Epithelial cell of prostate (primary cell): ENCODE measurements at regions not wholly inside any gene's neighbourhood (a gene's known extent, or its start where the extent isn't known, plus 50 kb on each side); places are given as distances from the start of the nearest gene placed in this dataset.

ENCODE experiments used
- DNase-seq: peaks from one replicate; pipeline ENCODE4 v3.0.0-alpha.2; 2011; ENCODE audit warnings: low read depth, low spot score
- H3K27ac ChIP-seq: fragments of 450-650 bp; 2 replicates; pipeline ENCODE4 v1.5.1; 2017; ENCODE audit warnings: mild to moderate bottlenecking

DNA sequence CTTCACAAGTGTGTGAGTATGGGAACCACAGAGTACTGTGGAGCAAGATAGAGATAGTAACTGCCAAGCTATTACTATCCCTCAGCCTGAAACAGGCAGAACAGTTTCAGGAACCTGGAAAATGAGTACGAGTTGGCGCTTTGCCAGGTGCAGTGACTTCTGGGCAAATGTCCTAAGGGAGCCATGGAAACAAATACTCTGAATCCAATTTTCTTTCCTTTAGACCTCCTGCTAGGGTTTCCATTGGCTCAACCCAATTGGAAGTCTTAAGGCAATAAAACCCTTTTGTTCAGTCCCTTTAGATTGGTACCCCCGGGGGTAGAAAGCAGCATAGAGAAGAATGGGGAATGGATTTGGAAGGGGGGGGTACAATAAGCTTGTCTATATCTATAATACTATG lies 205.0 kb upstream of the EPHA7 start:
- H3K27ac ChIP-seq, result no peak overlapping the region
- no peak for DNase-seq

DNA sequence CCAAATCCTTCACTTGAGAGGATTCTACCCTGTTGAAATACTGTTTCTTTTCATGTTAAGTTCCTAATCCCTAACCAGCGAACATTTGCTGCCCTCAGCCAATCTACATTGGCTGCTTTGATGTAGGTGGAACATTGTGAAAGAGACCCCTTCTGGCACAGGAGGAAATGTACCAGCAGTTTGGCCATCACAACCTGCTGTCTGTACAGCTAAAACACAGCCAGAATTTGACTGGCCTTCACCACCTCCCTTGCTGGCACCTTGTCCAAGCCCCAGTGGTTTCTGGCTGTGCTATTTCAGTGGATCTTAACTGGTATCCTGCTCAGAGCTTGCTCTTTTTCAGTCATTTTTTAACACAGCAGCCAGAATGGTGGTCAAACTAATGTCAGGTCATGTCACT lies 202.1 kb upstream of the EPHA7 start:
- no peak overlapping the region for H3K27ac ChIP-seq
- DNase-seq, result no peak

DNA sequence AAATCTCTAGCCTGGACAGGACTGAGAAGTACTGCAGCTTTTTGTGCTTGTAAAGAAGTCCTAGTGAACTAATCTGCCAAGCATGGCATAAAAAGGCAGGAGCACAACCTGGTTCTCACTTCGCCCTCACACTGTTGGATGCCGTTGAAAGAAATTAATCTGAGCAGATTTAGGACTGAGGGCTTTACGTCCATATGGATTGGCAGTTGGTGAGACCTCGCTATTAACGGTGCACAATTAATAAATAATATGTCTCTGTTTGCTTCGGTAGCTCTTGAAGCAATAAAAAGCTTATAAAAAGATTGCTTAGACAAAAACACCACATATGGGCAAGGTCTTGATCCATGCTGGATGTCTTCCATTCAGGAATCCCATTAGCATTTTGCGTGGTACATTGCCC lies 185.6 kb upstream of the EPHA7 start:
- H3K27ac ChIP-seq, result no peak overlapping the region
- DNase-seq, result no peak

DNA sequence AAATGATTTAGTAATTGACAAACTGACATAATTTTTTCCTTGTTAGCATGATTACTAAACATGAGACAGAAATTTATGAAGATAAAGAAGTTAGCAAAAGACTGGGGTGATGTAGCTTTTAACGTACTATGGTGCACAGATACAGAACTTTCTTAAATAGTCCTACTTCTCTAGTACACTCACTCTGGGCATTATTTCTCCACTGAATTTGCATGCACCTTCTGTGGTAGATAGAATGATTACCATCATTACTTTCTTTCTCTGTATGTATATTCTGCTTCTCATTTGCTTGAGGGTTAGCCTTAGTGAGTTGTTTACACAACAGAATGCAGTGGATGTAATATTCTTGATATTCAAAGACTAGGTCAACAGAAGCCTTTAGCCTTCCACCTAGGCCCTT lies 173.1 kb upstream of the EPHA7 start:
- no peak for DNase-seq
- no peak overlapping the region for H3K27ac ChIP-seq

DNA sequence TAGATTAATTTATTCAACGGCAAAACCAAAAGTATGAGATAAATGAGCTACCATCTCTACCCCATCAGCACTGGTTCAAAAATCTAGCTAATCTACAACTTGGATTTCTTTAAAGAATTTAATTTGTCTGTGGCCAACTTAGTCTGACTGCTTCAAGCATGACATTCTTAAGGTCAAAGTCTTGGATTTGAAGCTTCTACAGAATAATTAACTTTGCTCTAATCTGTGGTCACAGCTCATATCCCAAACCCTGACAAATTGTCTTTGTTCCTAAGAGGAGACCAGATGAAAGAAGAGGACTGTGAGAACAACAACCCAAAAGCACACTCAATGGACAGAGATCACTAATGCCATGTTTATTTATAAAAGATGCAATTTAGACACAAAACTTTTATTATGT lies 166.9 kb upstream of the EPHA7 start:
- no peak overlapping the region for H3K27ac ChIP-seq
- DNase-seq, result no peak

DNA sequence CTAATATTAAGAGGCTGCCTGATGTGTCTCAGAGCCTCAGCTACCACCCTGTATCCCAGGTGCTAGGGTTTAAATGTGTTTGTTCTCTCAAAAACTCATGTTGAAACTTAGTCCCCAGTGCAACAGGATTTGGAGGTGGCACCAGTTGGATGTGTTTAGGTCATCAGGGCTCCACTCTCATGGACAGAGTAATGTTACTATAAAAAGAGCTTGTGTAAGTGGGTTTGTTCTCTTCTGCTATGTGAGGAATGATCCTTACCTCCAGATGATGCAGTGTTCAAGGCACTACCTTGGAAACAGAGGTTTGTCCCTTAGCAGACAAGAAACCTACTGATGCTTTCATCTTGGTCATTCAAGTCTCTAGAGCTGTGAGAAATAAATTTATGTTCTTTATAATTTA lies 164.9 kb upstream of the EPHA7 start:
- H3K27ac ChIP-seq, result no peak overlapping the region
- DNase-seq, result no peak

DNA sequence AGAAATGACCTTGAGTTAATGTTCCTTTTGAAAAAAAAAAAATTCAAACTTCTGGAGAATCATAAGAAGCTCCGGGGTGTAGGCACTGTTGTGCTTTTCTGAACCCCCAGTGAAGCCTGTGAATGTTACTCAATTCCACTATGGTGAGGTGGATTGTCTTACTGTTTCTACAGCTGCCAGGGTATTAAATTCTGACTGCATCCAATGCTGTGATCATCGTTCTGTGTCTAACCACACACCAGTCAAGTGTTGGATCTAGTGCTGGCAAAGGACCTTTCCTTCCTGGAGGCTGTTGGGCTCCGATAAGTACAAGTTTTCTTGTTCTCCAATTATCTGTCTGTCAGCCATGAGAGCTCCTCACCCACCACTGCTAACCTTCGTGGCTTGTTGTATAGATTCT lies 162.0 kb upstream of the EPHA7 start:
- H3K27ac ChIP-seq, result no peak overlapping the region

DNA sequence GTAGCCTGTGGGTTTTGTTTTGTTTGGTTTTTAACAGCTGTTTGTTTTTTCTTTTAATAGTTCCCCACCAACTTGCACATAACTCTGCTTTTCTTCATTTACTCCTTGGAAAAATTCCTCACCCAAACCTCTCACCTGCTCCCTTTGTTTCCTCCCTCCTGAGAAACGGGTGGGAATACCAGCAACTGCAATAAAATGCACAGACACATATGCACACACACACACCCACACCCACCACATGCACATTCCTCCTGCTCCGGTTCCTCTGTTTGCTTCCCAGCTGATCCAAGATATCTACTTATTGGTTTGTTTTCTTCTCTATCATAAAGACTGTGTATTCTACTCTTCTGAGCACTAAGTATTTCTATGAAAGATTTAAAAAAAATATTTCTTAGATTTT lies 161.1 kb upstream of the EPHA7 start:
- DNase-seq, result no peak
- no peak overlapping the region for H3K27ac ChIP-seq

More for the DNA sequence above, 162.0 kb upstream of the EPHA7 start:
- DNase-seq, result no peak

DNA sequence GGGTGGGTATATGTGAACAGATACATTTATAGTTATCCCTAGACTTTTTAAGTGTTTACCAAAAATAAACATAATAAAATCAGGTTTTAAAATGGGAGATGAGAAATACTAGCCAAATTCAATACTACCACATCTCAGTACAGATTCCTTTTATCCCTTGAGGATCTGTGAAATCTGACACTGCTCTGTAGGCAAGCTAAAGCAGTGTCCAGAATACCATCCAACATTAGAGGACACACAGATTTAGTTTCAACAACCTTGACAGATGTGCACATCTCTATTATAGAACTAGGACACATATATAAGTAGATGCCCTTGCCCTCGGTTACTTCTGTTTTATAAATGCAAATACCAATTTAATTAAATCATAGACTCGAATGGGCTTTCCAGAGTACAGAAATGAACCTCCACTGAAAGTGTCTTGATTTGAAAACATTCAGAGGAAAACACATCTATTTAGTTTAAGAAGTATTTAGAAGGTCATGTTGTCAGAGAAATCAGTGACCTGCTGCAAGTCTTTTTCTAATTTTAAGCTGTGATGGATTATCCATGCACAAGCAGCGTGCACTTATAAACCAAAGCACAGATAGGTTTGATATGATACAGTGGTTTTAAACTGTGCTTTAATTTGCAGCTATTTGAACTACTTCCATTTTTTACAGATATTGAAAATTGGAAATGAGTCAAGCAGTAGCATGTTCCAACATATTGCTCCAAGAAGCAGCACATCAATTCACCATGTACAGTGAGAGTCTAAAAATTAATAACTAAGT lies 156.3 kb upstream of the EPHA7 start:
- DNase-seq, result no peak
- no peak overlapping the region for H3K27ac ChIP-seq

DNA sequence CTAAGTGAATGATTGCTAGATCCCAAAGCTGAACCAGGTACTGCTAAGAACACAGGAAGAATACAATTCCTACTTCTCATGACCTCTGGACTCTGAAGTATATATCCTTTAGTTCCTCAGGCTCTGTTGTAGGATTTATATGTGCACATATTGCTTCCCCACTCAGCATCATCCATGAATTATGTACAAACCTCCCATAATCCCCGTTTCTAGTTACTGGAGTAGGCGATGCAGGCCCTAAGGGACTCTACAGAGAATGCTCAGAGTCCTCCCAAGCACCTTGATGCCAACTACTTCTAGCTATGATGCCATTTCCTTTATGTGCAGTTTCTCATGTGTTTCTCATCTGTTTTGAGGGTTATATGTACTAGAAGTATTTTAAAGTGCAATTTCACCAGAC lies 154.9 kb upstream of the EPHA7 start:
- no peak for DNase-seq
- H3K27ac ChIP-seq, result no peak overlapping the region

DNA sequence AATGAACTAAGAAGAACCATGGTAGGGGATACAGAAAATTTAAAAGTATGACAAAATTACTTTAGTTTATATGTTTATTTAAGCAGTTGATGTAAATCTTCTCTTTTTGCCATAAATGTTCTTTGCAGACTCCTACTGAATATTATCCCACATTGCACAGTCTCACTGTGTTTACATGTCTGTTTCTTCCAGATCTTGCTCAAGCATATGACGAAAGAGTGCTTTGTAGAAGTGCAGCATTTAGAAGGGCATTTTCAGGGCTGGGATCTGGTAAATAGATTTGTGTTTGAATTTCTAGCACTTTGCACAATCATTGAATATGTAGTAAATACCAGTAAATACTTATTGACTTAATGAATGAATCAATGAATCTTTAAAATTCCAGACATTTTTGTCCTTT lies 152.0 kb upstream of the EPHA7 start:
- DNase-seq, result no peak
- no peak overlapping the region for H3K27ac ChIP-seq

DNA sequence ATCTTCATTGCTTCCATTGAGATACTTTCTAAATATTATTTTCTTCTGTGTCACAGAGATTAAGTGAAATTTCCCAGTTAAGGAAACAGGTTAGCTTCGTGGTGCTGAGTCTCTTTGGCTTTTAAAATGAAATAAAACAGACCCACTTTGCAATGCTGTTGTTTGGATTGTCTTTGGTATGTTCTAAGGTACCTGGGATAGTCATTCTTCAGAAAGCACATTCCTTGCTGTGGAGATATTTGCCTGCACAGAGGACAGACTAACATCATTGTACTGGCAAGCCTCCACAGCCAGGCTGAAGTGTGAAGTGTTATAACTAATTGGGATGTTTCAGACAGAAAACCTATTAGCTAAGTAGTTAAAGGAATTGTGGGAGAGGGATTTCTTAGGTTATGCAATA lies 148.8 kb upstream of the EPHA7 start:
- no peak for DNase-seq
- no peak overlapping the region for H3K27ac ChIP-seq

DNA sequence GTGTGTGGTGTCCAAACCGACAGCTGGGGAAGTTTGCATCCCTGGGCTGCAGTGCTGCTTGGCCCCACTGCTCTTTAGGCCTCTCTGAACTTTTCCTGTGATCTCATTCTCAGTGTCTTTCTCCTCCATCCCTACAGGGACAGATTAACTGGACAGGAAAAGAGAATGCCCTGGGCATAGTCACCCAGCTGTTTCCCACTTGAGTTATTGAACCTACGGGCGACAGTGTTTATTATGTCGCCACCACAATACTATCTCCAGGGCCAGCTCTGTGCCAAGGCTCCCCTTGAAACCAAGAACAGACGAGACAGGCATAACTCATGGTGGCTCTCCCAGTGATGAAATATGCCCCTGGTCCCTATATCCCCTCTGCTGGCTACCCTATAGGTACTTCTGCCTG lies 147.8 kb upstream of the EPHA7 start:
- no peak overlapping the region for H3K27ac ChIP-seq
- no peak for DNase-seq

DNA sequence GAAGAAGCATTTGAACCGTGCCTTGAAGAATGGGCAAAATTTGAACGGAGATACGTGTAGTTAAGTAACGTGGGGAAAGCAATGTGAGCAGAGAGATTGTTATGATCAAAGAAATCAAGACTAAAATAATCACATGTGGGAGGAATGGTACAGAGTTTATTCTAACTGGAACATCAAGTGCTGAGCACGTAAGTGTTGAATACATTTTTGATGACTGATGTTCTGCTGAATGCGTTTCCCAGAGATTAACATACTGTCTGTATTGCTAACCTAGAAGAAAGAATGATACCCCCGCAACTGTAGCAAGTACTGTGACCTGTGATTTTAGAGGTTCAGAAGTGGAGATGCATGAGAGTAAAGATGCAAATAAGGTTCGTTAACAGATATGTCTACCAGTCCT lies 146.9 kb upstream of the EPHA7 start:
- no peak for DNase-seq
- no peak overlapping the region for H3K27ac ChIP-seq

DNA sequence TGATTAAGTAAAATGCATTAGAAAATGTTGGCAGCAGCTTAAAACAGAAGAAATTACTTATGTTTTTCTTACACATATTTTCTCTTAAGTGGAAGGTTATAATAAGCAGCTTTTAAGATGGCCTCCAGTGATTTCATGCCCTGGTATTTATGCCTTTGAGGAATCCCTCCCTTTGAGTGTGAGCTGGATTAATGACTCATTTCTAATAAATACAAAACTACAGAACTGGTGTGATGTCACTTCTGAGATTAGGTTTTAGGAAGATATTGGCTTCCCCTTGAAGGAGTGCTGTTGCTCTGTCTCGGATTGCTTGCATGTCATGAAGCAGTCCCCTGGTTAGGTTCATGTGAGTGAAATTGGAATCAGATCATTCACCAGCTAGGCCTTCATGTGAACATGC lies 143.2 kb upstream of the EPHA7 start:
- no peak overlapping the region for H3K27ac ChIP-seq
- DNase-seq, result no peak

DNA sequence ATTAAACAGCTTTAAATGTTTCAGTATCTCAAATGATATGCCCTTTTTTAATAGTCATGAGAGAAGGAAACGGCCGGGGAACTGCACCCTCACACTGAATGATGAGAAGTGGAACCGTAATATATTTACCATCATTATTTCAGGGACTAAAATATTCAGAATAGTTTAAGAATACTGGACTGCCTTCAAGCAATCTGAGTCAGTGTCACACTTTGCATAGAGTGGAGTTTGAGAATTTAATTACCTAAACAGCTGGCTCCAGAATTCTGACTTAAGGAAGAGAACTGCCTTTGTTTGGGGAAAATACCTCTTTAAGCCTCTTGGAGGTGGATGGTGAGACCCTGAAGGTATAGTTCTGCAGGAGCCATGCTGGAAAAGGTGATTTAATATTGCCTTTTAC lies 135.9 kb upstream of the EPHA7 start:
- H3K27ac ChIP-seq, result no peak overlapping the region
- DNase-seq, result no peak

DNA sequence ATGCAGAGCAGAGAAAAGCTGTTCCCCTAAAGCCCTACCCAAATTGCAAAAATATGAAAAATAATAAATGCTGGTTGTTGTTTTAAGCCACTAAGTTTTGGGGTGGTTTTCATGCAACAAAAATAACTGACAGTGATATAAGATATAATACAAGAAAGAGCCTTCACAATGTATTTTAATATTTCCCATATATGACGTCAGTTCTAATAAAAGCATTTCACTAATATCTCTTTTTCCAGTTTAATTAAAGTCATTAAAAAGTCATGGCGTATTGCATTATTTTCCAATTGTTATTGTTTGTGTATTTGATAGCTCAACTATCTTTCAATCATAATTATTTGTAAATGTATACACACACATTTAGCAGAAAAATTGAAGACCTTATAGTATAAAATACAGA lies 134.7 kb upstream of the EPHA7 start:
- DNase-seq, result no peak
- H3K27ac ChIP-seq, result no peak overlapping the region

DNA sequence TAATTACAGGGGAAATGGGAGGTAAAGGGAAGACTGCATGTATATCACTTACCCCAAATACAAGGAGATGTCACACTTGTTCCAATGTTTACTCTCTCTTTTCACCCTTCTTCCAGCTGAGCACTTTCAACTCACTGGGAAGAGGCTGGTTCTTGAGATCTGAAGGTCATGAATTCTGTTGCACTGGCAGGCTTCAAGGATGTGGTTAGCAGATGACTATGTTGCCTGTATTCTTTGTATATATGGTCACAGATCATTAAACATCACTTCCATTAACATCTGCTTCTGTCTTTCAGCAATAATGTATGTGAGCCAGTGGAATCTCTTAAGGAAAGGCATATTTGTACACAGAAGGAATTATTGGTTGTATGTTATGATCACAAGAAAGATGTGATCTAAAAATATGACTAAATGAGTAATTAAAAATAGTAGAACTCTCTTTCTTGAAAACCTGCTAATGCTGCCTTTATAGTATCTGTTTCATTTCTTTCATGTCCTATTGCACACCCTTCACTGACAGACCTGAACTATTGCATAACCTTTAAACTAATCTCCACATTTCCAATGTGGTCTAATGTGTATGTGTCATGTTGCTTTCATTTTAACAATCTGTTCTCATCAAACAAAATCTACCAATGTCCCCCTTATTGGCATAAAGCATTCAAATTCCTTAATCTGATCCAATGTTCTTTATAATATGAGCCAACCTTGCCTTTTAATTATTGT lies 131.4 kb upstream of the EPHA7 start:
- no peak overlapping the region for H3K27ac ChIP-seq
- DNase-seq, result no peak

DNA sequence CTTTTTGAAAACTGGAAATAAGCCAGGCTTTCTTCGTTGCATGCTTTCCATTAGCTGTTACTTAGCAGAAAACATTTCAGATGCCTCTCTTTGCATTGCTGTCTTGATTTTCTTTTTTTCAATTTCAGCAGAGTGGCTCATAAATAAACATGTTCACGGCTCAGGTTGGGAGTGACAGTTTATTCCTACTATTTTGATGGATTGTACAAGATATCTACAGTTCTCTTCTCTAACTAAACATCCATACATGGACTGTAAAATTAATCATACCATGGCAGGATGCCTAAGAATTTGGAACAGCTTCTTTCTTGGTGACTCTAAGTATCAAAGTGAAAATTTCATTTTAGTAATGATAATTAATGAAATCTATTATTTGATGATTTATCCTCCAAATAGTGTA lies 130.5 kb upstream of the EPHA7 start:
- DNase-seq, result no peak

DNA sequence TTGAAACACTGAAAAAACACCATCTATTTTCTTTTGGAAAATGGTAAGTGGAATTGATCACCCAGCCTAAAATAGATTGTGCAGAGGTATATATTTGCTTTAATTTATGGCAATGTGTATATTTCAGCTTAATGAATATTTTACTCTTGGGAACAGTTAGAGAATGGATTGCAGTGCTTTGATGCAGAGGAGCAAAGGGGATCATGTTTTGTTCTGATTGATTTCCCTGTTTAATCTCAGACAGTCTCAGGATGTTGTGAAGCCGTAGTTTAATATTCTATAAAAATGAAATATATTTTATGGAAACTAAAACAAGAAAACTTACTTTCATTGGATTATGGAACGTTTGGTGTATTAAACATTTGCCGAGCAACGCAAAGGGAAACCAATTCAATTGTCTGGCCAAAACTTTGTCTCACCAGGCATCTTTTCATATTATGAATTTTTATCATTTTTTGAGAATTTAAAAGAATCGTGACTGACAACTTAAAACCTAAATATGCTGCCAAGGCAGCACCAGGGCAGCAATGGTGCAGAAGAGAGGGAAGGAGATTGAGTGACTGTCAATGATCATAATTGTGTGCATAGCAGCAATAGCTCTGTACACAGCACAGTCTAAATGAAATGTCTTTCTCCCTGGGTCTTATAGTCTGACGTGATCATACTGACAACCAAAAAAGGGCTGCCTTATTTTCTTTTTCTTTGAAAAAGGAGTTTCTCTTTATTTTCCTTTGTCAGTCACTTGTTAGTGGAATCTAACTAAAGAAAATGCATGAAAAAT lies 105.5 kb upstream of the EPHA7 start:
- no peak overlapping the region for H3K27ac ChIP-seq
- DNase-seq, result no peak

More for the DNA sequence above, 130.5 kb upstream of the EPHA7 start:
- H3K27ac ChIP-seq, result no peak overlapping the region

DNA sequence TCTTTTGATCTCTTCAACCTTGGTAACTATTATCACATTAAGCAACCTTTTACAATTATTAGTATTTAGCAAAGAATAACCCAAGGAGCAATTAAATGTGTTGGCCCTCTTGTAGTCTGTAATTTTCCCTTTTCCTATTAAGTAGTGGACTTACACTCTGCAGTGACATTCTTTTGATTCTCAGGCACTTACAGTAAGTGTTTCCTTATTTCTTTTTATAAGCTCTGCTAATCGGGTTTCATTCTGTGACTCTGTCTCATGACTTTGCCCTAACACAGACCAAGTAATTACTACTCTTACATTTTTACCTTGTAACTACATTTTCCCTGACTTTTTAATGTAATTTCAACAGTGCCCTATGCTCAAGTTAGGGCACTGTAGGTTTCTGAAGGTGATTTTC lies 104.0 kb upstream of the EPHA7 start:
- H3K27ac ChIP-seq, result no peak overlapping the region
- no peak for DNase-seq
